GM18511 (cell line): ENCODE measurements at regions not wholly inside any gene's neighbourhood (a gene's known extent, or its start where the extent isn't known, plus 50 kb on each side); places are given as distances from the start of the nearest gene placed in this dataset.

ENCODE experiments used
- ATAC-seq: cut with Tn5 transposase; IDR thresholded peaks from one replicate; pipeline ENCODE4 v1.9.1; 2021; ENCODE audit warnings: mild to moderate bottlenecking, moderate library complexity; ENCODE audit not compliant: unreplicated experiment

DNA sequence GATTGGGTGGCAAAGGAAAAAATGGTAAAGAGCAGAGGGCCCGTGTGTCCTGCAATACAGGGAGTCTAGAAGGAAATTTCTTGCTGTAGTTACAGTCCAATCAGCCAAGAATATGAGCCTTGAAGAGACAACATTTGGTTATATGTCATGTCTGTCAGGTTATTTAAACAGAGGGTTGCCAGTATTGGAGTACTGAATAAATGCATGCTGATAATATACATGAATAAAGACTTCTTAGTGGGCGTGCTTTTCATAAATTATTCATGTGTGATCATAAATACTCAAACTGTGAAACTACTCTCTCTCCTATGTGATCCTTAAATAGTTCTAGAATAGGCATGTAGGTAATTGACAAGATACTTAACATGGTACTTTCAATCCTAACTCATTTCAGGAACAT, 249.0 kb downstream of the CRPPA start:
- no peak for ATAC-seq

DNA sequence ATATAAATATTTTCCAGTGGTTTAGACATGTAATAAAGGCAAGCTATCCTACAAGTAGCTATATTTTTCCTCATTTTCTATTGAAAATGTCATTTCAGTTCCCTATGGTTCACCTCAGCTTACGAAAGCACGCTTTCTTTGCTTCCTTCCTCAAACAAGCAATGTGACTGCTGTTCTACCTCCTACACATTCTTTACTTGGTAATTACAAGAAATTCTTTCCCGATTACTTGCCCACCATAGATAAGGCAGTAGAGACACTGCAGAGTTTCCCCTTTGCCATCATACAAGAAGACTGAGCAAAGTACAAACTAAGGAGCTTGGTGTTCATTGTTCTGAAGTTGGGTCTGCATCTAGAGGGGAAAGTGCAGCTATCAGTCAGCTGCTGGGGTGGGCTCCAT, 249.4 kb downstream of the CRPPA start:
- ATAC-seq: no peak

DNA sequence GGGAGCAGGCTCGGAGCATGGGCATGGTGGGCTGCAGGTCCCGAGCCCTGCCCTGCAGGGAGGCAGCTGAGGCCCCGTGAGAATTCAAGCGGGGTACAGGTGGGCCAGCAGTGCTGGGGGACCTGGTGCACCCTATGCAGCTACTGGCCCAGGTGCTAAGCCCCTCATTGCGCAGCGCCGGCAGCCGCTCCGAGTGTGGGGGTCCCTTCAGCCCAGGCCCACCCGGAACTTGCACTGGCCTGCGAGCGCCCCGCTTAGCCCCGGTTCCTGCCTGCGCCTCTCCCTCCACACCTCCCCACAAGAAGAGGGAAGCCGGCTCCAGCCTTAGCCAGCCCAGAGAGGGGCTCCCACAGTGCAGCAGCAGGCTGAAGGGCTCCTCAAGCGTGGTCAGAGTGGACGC, 250.7 kb downstream of the CRPPA start:
- ATAC-seq: no peak

DNA sequence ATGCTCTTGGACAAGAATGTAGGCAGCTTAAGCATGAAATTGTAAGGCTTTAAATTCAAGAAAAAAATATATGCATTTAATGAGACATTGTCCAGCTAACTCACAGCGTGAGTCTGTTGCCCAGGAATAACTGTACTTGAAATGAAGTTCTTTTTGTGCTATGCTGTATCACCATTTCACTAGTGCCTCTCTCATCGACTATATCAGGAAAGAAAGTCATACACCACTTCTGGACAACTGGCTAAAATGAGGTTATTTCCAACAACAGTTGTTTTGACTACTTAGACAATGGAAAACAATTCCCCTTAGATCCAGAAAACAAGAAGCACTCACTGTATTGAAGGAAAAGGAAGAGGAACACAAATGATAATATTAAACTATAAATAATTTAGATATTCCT, 251.8 kb downstream of the CRPPA start:
- no peak for ATAC-seq

GRCh38 chr7:16167526-16167925, 253.8 kb downstream of the CRPPA start:
- ATAC-seq: no peak

DNA sequence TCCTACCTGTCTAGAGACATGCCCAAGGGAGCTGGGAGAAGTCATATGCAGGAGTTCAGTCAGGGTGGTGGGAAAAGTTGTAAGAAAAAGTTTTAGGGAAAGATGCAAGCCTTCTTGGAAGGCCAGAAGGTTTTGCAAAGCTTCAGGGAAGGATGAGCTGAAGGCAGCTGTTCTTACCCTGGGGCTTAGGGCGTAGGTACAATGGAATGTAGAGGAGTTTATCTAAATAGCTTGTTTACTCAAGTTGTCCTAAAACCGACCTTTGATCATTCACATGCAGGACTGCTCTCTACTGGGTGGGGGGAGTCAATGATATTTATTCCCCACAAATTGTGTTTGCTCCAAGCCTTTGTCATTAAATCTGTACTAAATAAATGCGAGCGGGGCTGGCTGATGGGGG, 277.0 kb downstream of the CRPPA start:
- ATAC-seq: no peak

GRCh38 chr7:16137944-16138343, 283.4 kb downstream of the CRPPA start:
- ATAC-seq: no peak

DNA sequence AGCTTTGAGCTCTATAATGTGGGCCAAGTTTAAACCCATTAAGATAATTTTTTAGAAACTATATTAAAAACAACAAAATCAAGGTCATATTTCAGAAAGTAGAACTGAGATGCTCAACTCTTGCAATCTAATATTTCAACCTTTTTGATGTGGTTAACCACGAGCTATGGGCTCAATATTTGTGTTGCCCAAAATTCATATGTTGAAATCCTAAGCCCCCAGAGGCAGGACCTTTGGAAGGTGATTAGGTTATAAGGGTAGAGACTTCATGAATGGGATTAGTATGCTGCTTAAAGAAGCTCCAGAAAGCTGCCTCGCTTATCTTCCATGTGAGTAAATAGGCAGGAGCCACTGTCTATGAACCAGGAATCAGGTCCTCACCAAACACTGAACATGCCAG, 284.4 kb downstream of the CRPPA start:
- no peak for ATAC-seq

- ATAC-seq: no peak
Measured at GRCh38 chr7:16135658-16136057, 285.7 kb downstream of the CRPPA start.

DNA sequence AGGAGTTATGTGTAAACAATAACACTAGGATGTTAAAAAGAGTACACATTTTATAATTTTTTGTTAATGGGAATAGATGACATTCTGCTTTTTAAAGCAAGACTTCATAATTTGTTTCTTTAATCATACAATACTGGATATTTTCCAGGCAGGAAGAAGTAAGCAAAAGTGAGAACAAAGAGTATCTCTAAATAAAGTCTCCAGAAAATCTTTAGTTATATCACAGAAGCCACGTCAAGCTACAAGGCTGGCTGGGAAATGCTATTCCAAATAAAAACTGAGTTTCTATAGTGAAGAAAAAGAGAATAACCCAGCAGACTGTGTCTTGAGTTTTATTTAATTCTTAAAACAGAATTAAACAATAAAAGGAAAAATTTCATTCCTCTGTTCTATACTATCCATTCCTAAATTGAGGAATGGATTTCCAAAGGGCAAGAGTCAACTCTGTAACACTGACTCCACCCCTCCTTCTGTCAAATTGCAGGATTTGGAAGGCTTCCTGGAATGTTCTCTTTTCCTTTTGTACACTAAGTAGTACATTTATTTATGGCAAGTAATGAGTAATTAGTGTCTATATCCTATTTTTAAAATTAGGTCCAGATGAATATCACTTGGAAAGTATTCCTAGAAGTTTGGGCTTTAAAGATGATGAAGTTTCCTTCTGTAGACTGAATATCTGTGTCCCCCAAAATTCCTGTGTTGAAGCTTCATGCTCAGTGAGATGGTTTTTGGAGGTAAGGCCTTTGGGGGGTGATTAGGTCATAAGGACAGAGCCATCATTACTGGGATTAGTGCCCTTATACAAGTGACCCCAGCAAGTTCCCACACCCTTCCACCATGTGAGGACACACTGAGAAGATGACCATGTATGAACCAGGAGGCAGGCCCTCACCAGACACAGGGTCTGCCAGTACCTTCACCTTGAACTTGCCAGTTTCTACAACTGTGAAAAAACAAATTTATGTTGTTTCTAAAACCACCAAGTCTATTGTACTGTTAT, 290.9 kb downstream of the CRPPA start:
- no peak for ATAC-seq

- ATAC-seq: no peak
Measured at GRCh38 chr7:16129431-16130110, 291.8 kb downstream of the CRPPA start.

GRCh38 chr7:16123117-16123770, 298.1 kb downstream of the CRPPA start:
- no peak for ATAC-seq

DNA sequence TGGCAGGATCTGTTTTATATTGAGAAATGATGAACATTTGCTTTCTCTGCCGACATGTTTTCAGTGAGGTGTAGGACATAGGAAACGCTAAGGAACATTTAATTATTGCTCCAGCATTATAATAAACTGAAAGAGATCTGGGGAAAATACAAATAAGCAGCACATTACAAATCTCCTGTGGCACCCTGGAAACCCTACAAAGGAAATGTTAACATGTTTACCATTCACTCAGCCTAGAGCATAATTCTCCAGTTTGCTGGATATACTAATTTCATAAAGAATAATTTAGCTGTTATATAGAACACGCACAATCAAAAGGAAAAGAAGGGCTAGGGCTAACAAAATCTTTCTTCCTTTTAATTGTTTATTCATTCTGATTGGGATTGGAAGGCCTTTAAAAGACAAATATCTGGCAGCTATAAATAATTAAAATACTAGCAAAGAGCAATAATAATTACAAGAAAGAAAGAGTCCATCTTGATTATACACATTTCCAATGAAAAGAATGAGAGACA, 299.4 kb downstream of the CRPPA start:
- ATAC-seq: no peak

GRCh38 chr7:16115374-16115773, 306.0 kb downstream of the CRPPA start:
- ATAC-seq: no peak

DNA sequence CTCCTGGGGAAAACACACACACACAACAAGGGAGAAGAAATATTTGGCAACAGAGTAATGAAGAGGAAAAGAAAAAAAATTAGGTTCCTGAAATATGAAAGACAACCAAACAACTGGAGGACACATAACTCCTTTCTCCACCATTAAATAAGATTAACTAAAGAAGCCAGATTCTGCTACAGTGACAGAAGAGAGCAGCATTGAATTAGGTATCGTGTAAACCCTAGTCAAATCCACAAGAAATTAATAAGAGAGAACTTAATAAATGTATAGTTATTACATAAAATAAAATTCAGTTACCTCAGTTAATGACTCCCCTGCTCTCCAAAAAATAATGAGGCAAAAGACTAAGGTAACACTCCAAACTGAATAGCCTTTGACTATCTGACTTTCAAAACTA, 306.7 kb downstream of the CRPPA start:
- no peak for ATAC-seq

DNA sequence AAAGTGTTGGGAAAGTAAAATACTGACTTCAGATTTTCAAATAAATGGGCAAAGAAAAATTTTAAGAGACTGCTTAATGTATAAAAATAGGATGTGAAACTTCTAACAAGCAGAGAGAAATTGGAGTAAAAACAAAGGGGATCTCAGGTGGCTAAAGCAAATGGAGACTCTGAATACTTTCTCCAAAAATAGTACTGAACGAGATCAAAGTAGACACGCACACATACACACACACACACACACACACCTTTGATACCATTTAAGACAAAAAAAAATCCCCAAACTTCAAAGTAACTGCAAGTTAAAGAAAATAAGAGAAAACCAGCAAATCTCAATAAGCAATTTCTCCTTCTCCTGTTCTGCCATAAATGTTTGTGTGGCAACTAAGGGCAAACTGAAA, 307.3 kb downstream of the CRPPA start:
- no peak for ATAC-seq

DNA sequence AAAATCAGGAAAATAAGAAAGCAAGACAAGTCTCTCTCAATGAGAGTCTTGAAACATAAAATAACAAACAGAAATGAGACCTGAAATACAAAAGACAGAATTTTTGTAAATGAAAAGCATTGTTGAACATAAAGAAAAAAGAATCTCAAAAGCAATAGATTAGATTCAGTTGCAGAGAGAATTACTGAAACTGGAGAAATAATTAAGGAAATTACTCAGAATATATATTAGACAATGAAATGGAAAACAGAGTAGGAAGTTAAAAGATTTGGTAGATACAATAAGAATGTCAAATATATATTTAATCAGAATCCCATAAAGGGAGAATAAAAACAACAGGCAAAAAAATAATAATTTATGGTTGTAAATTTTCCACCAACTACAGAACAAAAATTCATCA, 308.3 kb downstream of the CRPPA start:
- ATAC-seq: no peak

- ATAC-seq: no peak
Measured at GRCh38 chr7:16106869-16107268, 314.5 kb downstream of the CRPPA start.

DNA sequence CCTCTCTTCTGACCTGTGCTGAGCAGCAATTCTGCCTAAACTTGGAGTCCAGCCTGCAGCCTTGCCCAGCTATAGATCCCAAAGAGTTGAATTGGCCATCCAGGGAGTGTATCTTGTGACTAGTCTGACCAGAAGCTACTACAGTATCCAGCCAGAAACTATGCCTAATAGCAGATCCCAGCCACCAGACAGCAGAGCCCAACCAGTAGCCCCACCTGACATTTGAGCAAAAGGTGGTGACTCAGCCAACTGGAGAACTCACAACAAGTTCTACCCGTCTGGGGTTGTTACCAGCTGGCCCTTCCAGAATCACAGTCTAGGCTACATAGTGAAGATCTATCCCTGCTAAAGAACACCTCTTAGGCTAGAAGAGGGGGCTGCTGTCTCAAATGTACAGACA, 315.0 kb downstream of the CRPPA start:
- ATAC-seq: no peak

DNA sequence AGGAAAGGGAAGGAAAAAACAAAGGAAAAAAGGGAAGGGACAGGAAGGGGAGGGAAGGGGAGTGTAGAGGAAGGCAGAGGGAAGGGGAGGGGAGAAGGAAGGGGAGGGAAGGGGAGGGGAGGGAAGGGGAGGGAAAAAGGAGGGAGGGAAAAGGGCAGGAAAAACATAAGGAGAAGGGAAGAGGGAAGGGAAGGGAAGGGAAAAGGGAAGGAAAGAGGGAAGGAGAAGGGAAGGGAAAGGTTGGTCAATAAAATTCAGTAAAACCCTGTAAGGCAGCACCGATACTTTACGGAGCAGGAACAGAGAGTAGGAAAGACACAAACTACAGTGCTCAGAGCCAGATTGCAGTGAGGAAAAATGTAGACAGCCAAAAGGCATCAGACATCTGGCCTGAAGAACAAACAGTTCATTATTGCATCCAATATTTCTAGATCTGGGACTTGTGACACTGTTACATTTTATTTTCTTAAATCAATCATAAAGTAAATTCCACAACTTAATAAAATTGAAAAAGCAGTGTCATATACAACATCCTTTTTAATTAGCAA, 322.0 kb downstream of the CRPPA start:
- no peak for ATAC-seq

DNA sequence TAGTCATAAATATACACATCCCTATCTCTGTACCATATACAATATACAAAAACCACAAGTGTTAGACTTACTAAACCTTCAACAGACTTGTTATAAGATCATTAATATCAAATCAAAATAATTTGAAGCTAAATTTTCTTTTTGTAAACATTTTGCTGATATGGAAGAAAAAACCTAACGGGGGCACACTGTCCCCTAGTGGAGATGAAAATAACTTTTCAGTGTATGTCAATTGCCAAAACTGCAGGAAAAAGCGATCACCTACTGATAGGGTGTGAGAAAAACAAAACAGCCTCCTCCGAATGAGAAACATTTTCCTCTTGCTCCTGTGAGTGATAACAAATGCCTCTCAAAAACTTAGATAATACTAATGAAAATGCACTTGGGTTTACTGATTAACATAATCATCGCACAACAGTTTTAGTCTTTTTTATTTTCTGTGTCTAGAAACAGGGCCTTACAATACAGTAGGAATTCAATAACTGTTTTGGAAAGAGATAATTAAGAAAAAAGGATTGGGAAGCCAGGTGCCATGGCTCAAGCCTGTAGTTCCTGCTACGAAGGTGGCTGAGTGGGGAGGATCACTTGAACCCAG, 322.7 kb downstream of the CRPPA start:
- ATAC-seq: no peak
